ENCODE measurements at regions not wholly inside any gene's neighbourhood (a gene's known extent, or its start where the extent isn't known, plus 50 kb on each side); places are given as distances from the start of the nearest gene placed in this dataset.

DNA sequence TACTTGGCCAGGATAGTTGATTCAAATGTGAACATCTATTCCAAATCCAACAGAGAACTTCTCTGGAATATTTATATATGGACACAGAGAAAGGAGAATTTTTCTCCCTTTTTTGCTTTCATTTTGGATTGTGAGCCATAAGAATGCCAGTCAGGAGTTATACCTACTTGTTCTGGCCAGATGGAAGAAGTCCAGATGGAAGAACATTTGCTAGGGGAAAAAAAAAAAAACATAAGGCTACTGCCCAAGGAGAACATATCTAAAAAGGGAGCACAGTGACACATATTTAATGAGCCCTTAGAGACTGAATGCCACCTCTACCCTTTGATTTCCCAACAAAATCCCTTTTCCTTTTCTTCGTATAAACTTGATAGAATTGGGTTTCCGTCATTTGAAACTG is 61.7 kb upstream of the PPP2R2B start:
- in situ Hi-C loops (cut with MboI; ENCODE audit: low sequenced_read_pairs), result no loop called here

DNA sequence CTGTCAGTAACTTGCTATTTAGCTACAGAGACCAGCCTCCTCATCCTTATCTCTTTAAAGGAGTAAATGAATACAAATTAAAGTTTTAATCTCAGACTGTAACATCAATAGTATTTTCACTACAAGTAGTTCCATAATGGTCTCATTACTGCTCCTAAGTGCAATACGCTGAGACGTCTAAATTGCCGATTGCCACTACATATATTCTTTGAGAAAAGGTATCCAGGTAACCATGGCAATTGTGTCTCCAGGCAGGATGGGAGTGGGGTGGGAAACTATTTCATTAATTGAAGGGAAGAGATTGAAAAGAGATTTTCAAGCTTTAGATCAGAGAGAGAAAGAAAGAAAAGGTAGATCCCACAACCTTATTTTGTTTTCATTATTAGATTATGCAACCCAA is 65.5 kb upstream of the PPP2R2B start:
- in situ Hi-C loops (cut with MboI; ENCODE audit: low sequenced_read_pairs), result no loop called here

DNA sequence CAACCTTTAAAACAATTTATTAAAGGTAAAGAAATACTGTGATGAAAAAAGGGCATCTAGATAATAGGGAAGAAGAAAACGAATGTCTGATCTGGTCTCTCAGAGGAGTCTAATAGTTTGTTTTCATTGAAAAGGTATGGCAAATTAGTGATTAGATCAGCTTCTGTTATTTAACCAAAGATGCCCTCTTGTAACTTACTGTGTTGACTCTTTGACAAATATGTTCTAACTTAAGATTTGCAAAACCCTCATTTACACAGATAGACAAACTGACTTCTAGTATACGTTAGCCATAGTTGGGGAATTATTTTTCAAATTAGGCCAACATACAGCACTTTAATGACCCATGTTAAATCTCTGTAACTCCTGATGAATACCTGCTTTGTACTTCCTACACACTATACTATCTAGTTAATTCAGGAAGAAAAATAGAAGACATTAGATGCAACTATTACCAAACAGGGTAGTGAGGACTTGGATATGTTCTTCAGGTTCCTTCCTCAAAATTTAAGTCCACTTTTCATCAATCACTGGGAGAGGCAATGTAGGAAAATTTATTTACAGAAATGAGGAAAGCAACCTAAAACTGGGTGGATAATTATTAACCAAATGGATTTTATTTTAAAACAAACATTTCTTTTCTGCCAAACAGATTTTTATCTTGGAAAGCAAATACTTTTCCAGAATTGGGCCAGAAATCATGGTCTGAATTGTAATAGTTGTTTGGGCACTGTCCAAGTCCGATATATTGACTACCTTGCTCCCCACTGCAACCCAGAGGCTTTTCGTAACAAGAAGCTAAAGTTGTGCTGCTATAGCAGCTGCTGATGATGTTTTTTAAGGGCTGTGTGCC is 66.4 kb upstream of the PPP2R2B start:
- in situ Hi-C loops (cut with MboI; ENCODE audit: low sequenced_read_pairs), result no loop called here

DNA sequence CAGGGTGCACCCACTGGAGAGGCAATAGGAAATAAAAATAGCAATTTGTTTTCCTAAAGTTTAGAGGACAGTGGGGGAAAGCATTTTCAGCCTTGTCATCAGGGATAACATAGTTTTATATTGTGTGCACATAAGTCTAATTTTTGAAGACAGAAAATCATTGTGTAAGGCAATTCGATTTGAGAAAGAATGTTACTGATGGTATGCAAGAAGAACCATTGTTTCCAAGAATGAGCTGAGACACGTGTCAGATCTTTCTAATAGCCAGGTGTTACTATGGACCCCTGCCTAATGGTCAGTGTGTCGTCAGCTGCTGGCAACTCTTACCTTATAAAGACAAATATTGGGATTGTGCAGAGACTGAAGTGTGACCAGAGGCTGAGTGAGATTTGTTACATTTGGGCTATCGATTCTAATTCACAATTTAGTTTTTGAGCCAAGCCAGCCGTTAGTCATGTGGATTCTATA is 67.1 kb upstream of the PPP2R2B start:
- in situ Hi-C loops (cut with MboI; ENCODE audit: low sequenced_read_pairs), result no loop called here

DNA sequence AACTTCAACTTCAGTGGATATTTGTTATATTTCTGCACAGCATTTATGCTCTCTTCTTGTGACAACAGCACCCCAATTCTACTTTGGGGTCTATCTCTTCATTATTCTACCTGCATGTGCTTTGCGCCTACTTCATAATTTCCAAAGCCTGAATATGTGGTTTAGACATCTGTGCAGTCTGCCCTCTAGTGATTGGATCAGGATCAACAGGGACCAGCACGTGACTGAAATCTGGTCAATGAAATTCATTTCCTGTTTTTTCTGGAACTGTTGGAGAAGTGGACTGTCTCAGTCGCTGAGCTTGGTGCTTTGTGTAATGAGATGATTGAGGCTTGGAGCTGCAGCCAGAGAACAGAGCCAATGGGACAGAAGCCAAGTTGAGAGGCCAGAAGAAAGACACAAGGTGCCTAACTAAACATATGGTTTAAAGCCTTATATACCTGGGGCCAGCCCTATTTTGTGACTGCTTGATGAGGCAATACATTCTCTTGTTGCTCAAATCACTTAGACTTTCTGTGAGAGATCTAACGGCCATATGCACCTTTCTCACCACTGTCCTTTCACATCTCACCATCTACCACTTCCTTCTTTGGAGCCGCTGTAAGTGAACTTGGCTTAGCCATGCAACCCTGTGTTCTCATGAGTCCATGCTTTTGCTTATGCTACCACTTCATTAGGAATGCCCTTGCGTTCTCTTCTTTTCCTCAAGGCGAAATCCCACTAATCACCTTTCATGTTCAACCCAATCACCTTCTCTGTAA is 68.8 kb upstream of the PPP2R2B start:
- in situ Hi-C loops (cut with MboI; ENCODE audit: low sequenced_read_pairs), result no loop called here

DNA sequence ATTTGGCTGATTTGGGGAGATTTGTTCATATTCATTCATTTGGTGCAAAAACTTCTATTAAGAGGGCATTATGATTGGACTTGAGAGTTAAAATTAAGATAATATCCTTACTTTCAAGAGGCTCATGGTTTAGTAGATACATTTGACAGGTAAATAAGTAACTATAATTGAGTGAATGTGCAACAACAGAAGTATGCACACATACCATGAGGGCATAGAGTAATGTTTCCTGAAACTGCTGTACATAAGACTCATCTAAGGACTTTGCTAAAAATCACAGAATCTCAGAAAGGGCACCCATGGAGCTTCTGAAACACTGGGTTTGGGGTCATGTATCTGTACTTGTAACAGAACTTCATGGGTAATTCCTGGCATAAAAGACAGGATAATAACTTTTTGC is 70.1 kb upstream of the PPP2R2B start:
- in situ Hi-C loops (cut with MboI; ENCODE audit: low sequenced_read_pairs), result no loop called here

DNA sequence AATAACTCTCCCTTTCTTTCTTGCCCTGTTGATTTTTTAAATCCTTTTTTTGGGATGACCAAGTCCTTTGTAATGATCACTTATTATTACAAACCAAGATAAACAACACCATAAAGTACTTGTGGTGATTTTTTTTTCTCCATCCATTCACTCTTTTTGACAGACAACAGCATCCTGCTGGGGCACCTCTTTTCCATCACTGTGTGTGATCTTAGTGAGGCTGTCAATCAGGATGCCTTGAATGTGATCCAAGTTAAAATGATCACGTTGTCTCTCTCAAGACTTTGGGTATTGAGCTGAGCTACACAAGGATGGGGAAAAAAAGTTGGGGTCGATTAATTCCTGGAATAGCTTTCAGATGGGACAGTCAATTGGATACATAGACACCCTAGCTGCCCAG is 73.6 kb upstream of the PPP2R2B start:
- in situ Hi-C loops (cut with MboI; ENCODE audit: low sequenced_read_pairs), result no loop called here

DNA sequence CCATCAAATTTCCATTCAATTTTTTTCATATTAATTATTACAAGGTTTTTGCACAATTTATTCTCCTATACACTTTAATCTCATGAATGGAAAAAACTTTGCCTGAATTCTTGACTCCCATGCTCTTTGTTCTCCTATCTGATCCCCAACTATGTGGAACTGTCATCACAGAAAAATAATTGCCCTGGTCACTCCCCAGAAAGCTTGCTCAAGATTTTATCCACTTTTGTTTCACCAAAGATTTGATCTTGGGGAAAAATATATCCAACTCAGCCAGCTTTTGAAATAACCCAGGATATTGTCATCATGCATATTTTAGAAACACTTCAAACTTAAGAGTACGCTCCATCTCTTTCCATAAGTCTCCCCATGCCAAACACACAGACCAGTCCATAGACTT is 77.7 kb upstream of the PPP2R2B start:
- in situ Hi-C loops (cut with MboI; ENCODE audit: low sequenced_read_pairs), result no loop called here

DNA sequence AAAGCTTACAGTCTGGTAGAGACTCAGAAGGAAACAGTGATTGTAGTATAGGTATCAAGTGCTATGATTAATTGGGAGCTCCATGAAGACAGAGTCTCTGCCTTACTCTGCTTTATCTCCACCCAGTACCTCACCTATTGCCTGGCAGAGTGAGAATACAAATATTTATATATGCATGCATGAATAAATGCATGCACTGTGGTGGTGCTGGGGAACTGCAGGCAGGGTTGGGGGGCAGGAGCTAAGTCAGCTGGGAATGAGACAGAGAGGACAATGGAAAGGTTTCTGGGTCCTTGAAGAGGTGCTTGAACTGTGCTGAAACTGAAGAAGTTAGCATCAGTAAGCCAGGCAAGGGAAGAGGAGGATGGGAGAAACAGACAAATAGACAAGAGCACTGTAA is 80.8 kb upstream of the PPP2R2B start:
- in situ Hi-C loops (cut with MboI; ENCODE audit: low sequenced_read_pairs), result no loop called here

DNA sequence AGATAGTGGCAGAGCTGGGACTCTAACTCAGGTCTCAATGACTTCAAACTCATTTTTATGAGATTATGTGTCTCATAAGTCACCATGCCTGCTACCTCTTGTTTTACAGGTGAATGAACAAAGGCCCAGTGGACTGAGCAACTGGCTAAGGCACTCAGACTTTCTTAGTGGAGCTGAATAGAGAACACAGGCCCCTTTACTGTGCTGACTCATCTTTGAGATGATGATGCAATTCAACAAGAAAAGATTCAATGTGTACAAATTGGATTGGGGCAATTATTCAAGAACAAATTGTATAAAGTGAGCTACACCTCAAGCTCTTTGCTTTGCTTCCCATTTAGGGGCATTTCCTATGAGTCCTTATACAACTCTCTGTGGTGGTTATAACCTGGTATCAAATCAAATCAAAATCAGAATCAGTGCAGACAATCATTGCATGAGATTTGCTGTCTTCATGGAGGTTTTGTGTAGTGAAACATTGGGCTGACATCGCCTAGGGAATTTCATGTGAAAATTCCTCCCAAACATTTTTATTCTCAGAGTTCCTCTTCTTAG is 84.3 kb upstream of the PPP2R2B start:
- in situ Hi-C loops (cut with MboI; ENCODE audit: low sequenced_read_pairs), result loop anchor here (10.0 kb wide), 1 partner anchor 418 kb away; no protein-coding TSS in a partner anchor

DNA sequence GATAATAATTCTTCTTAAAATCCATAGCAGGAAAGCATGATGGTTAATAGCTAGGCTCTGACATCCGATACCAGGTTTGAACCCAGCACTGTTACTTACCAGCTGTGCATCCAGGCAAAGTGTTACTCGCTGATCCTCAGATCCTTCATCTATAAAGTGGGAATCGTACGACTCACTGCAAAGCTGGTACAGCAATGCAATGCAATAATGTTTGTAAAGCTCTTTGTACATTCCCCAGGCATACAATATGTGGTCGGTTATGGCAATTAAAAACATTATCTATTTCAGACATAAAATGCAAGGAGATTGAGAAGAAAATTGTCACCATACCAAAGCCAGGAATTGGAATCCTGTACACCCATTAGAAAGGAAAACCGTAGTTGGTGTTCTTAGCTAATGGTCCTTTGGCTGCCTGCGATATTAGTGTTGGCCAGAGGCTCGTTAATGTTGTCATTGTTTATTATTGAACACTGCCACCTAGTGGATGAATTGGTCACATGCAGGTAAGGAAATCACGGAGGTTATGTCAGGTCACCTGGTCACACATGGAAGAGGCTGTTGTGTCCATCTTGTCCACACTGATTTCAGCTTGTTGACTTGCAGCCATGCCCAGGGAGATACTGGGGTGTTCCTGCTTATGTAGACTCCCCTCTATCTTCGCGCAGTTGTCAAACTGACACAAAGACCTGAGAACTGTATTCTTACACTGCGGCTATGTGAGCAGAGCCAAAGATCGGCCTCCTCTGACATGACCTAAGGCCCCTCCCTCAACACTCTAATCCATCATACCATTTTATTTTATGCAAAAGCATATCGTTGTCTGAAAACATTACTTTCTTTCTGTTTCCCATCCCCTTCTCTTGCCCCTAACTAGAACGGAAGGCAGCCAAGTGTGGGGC is 87.5 kb upstream of the PPP2R2B start:
- in situ Hi-C loops (cut with MboI; ENCODE audit: low sequenced_read_pairs), result loop anchor here (10.0 kb wide), 1 partner anchor 421 kb away; no protein-coding TSS in a partner anchor

DNA sequence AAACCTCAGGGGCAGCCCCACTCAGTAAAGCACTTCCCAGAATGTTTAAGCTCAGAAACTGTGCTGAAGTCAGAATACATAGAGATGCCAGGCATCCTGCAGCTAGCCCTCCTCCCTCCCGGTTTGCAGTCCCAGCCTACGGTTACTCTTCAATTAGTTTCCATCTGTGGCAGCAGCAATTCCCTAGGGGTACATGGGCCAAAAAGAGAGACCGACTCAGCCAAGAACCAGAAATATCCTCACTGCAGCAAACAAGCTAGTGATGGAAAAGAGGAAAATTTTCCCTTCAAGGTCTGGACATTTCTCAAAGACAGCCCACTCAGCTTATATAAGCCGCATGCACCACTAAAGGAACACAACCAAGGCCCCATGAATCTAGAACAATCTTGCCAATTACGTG is 89.1 kb upstream of the PPP2R2B start:
- in situ Hi-C loops (cut with MboI; ENCODE audit: low sequenced_read_pairs), result loop anchor here (10.0 kb wide), 1 partner anchor 423 kb away; no protein-coding TSS in a partner anchor

DNA sequence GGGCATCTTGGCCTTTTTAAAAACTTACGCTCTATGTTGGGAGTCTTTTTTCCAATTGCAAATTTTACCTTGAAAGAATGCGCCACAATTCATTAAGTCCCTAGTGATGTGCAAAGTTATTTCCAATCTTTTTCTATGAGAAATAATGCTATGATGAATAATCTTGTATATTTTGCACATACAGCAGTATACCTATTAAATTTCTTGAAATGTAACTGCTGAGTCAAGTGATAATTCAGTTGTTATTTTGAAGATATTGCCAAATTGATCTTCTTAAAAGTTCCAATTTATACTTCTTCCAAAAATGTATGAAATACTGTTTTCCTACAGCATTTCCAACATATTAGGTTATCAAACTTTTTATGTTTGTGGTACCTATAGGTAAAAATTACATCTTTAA is 92.8 kb upstream of the PPP2R2B start:
- in situ Hi-C loops (cut with MboI; ENCODE audit: low sequenced_read_pairs), result no loop called here

DNA sequence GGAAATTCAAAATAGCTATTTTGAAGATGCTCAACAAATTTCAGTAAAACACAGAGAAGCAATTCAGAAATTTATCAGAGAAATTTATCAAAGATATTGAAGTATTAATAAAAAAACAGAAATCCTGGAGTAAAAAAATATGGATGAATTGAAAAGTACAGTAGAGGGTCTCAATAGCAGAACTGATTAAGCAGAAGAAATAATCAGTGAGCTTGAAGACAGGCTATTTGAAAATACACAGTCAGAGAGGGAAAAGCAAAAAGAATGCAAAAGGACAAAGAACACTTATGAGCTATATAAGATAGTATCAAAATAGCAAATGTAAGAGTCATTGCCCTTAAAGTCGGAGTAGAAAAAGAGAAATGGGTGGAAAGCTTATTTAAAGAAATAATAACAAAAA is 107.9 kb upstream of the PPP2R2B start:
- in situ Hi-C loops (cut with MboI; ENCODE audit: low sequenced_read_pairs), result no loop called here

DNA sequence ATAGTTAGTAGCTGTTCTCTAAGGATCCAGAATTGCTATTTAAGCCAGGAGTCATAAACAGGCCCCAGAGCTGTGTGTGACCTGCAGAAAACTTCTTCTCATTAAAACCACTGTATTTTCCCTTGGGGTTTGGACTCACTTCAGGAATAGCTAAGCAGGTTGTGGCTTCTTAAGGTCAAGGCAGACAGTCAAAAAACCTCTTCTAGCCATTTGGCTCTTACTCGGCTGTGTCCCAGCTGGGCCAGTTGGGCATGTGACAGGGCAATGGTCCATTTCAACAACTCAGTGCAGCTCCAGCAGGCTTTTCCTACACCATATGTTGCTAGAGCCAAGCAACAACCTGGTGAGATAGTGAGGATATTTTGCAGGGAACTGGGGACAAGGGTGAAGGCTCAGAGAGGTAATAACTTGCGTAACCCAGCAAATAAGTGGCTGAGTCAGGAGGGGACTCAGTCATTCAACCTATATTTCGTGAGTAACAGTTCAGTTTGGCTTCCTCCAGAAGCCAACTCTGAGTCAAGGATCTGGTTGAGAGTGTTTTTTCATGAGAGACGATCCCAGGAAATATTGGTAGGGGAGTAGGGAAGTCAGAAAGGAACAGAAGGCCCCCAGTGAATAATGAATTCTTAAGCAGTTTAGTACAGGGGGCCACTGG is 115.4 kb upstream of the PPP2R2B start:
- in situ Hi-C loops (cut with MboI; ENCODE audit: low sequenced_read_pairs), result no loop called here

DNA sequence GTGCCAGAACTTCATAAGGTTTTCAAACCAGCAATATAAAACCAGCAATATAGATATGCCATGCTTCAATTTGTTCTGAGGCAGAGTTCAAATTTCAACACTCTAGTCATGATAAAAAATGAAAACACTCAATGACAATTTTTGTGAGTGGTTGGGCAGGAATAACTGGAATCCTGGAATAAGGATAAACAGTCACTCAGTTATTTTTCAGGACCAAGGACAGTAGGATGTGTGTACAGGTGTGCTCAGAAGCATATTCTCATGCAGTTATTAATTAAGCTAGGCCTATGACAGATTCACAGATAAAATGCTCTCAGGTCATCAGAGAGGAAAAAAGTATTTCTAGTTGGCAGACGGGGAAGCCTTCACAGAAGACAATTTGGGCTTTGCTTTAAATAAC is 117.3 kb upstream of the PPP2R2B start:
- in situ Hi-C loops (cut with MboI; ENCODE audit: low sequenced_read_pairs), result no loop called here

DNA sequence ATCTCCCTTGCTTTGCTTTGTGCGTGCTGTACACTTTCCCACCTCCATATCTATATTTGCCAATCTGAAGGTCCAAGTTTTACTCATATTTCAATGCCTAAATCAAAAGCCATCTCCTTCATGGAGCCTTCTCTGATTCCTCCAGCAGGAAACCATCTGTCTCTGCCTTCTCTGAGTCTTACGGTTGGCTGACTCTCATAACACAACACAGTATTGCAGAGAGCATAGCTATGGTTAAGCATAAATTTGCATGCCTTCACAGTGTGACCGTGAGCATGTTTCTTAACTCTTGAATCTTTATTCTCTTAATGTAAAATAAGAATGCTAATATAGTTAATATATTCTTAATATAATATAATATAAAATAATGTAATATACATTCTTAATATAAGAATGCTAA is 136.8 kb upstream of the PPP2R2B start:
- in situ Hi-C loops (cut with MboI; ENCODE audit: low sequenced_read_pairs), result no loop called here

DNA sequence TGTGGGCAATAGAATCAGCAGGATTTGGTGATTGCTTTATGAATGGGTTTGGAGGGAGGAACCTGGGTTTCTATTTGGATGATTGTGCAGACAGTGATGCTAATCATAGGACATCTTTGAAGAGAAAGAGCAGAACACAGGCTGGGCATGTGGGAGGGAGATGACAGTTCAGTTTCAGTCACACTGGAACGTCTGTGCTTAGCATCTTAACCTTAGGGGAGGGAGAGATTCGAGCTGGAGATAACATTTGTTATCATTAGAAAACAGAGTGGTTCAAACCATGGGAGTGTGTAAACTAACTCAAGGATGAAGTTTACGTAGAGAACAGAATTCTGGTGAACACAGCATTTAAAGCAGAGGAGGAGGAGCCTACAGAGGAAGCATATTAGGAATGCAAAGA is 138.6 kb upstream of the PPP2R2B start:
- in situ Hi-C loops (cut with MboI; ENCODE audit: low sequenced_read_pairs), result no loop called here

DNA sequence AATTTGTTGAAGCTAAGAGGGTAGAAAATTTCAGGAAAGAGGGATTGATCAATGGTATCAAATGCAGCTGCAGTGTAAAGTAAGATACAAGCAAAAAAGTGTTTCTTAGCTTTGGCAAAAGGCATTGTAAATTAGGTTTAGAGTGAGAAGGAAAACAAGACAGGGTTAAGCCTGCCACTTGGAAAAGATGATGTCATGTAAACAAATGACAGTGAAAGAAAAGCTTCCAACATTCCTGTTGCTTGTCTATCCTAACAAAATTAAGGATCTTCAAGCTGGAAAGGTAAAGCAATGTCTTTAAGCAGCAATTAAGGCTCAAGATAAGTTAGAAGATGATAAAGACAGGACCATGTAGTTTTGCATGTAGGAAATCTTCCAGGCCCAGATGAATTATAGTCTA is 139.1 kb upstream of the PPP2R2B start:
- in situ Hi-C loops (cut with MboI; ENCODE audit: low sequenced_read_pairs), result no loop called here

DNA sequence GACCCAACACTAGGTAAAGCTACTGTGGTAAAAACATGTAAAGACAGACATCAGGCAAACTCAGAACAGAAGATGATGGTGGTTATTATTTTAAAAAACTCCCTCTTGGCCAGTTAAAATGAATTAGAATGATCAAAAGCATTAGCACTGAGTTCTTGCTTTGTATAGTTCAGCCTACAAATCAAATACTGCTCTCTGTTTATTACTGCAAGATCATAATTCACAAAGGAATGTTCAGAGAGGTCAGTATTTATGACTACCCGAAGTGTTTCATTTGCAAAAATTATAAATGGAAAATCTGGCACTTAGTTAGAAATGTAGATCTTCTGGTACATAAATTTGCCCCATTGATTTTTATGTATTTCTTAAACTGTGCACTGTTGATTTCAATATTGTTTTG is 140.3 kb upstream of the PPP2R2B start:
- in situ Hi-C loops (cut with MboI; ENCODE audit: low sequenced_read_pairs), result no loop called here

Measured in HL-60/S4 (cell line).